Smooth muscle cell (in vitro differentiated cells): ENCODE measurements at regions not wholly inside any gene's neighbourhood (a gene's known extent, or its start where the extent isn't known, plus 50 kb on each side); places are given as distances from the start of the nearest gene placed in this dataset.
A peak's percentile ranks its signal among the peaks of the same experiment; 100 is the strongest.

Experiments used
- DNase-seq: peaks from one replicate; lab custom pipeline; 2025; ENCODE audit not compliant: unreplicated experiment; lab: John Stamatoyannopoulos, UW
- H2AFZ ChIP-seq: fragments of 200-600 bp; sonication (generic); 2 replicates; pipeline ENCODE4 v1.6.0; 2016; ENCODE audit warnings: antibody characterized with exemption, low read depth, mild to moderate bottlenecking
- H3F3A ChIP-seq: fragments of 200-600 bp; sonication (generic); 2 replicates; pipeline ENCODE4 v1.6.0; 2017; ENCODE audit warnings: antibody characterized with exemption, low read depth
- H3K27ac ChIP-seq: fragments of 200-600 bp; sonication (generic); 2 replicates; pipeline ENCODE4 v1.5.1; 2016; ENCODE audit warnings: low read depth, mild to moderate bottlenecking
- H3K27me3 ChIP-seq: fragments of 200-600 bp; sonication (generic); 2 replicates; pipeline ENCODE4 v1.6.1; 2016; ENCODE audit warnings: low read depth, mild to moderate bottlenecking
- H3K36me3 ChIP-seq: fragments of 200-600 bp; sonication (generic); 2 replicates; pipeline ENCODE4 v1.5.1; 2016; ENCODE audit warnings: low read depth
- H3K4me1 ChIP-seq: fragments of 200-600 bp; sonication (generic); 2 replicates; pipeline ENCODE4 v1.5.1; 2016; ENCODE audit warnings: low read depth
- H3K4me2 ChIP-seq: fragments of 200-600 bp; sonication (generic); 2 replicates; pipeline ENCODE4 v1.6.0; 2016; ENCODE audit warnings: mild to moderate bottlenecking
- H3K4me3 ChIP-seq: fragments of 200-600 bp; sonication (generic); 2 replicates; pipeline ENCODE4 v1.5.1; 2016; ENCODE audit warnings: mild to moderate bottlenecking
- H3K79me2 ChIP-seq: fragments of 200-600 bp; sonication (generic); 2 replicates; pipeline ENCODE4 v1.6.0; 2016; ENCODE audit warnings: low read depth, mild to moderate bottlenecking
- H3K9ac ChIP-seq: fragments of 200-600 bp; sonication (generic); 2 replicates; pipeline ENCODE4 v1.6.0; 2016; ENCODE audit warnings: low read depth
- H3K9me3 ChIP-seq: fragments of 200-600 bp; sonication (generic); replicated peaks from 2 replicates; pipeline ENCODE4 v1.5.1; 2016; ENCODE audit warnings: low read depth
- H4K20me1 ChIP-seq: fragments of 200-600 bp; sonication (generic); 2 replicates; pipeline ENCODE4 v1.6.0; 2016; ENCODE audit warnings: low read depth
- CTCF ChIP-seq: fragments of 200-600 bp; sonication (generic); IDR thresholded peaks from 2 replicates; pipeline ENCODE4 v1.5.1; 2017; ENCODE audit warnings: borderline replicate concordance, mild to moderate bottlenecking, antibody characterized with exemption; ENCODE audit not compliant: insufficient read depth, poor library complexity, severe bottlenecking
- WGBS: methylation state at CpG from one replicate; pipeline ENCODE4 v1.1.7; 2016; ENCODE audit warnings: low lambda C conversion rate; 5-methylcytosine and 5-hydroxymethylcytosine counted together

- Histone ChIP-seq H3K9ac (peak overlapping the region; percentile 23), H3K36me3 (no peaks in the 10 kb centered on the region), H2AFZ (peak overlapping the region; percentile 1), H3K27ac (peak overlapping the region; percentile 82), H3K79me2 (no peaks in the 10 kb centered on the region), H3K4me1 (peaks cover 8% of the 10 kb centered on the region), H3K27me3 (no peaks in the 10 kb centered on the region), H3K4me2 (peak overlapping the region; percentile 59), H4K20me1 (no peaks in the 10 kb centered on the region), H3K4me3 (no peak overlapping the region), H3F3A (peaks cover 16% of the 10 kb centered on the region), H3K9me3 (no peaks in the 10 kb centered on the region)
- no peak for DNase-seq
- no peak for TF ChIP-seq CTCF
- 0% methylated on average over 5 of the region's 5 CpGs for WGBS
Measured at GRCh38 chr5:9716838-9717281, 86.7 kb upstream of the TAS2R1 start.

DNA sequence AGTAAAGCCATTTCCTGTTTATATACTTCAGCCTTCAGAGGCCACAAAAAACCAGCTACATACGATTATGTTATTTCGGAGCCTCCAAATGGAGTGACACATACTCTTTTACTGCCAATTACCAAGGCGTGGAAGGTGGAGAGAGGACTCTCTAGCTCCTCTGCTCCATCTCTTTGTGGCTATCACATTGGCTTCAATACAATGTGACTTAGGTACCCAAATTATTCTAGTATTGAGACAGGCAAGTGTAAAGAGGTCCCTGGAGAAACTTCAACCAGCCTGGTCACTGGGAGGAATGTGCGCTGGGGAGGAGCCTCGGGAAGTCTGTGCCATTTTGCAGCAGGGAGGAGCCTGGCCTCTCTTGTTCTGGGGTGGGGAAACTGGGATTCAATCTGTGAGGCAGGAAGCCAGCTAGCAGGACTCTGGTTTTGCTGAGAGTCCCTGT lies 85.8 kb upstream of the TAS2R1 start:
- no peaks in the 10 kb centered on the region for H3K9me3 ChIP-seq
- H3K27me3 ChIP-seq: no peaks in the 10 kb centered on the region
- H3K36me3 ChIP-seq: no peaks in the 10 kb centered on the region
- peaks cover 16% of the 10 kb centered on the region for H3F3A ChIP-seq
- no peaks in the 10 kb centered on the region for H4K20me1 ChIP-seq
- H2AFZ ChIP-seq: peak overlapping the region; percentile 3
- H3K4me1 ChIP-seq: peaks cover 8% of the 10 kb centered on the region
- H3K79me2 ChIP-seq: no peaks in the 10 kb centered on the region
- no peak for DNase-seq
- no peak for TF ChIP-seq CTCF
- peak overlapping the region; percentile 82 for H3K27ac ChIP-seq
- WGBS: 22% methylated on average over 5 of the region's 5 CpGs
- H3K9ac ChIP-seq: peak overlapping the region; percentile 23
- H3K4me3 ChIP-seq: no peak overlapping the region
- peak overlapping the region; percentile 59 for H3K4me2 ChIP-seq

GRCh38 chr5:9713959-9714586 lies 83.9 kb upstream of the TAS2R1 start:
- Histone ChIP-seq H3K79me2 (no peaks in the 10 kb centered on the region), H3K9me3 (no peaks in the 10 kb centered on the region), H4K20me1 (no peaks in the 10 kb centered on the region), H3K4me1 (peaks cover 8% of the 10 kb centered on the region), H3F3A (peaks cover 16% of the 10 kb centered on the region), H3K9ac (no peak overlapping the region), H2AFZ (peak overlapping the region; percentile 76), H3K27me3 (no peaks in the 10 kb centered on the region), H3K27ac (peak overlapping the region; percentile 10), H3K4me2 (no peak overlapping the region), H3K36me3 (no peaks in the 10 kb centered on the region), H3K4me3 (no peak overlapping the region)
- no peak for DNase-seq
- 25% methylated on average over 4 of the region's 4 CpGs for WGBS
- no peak for TF ChIP-seq CTCF

DNA sequence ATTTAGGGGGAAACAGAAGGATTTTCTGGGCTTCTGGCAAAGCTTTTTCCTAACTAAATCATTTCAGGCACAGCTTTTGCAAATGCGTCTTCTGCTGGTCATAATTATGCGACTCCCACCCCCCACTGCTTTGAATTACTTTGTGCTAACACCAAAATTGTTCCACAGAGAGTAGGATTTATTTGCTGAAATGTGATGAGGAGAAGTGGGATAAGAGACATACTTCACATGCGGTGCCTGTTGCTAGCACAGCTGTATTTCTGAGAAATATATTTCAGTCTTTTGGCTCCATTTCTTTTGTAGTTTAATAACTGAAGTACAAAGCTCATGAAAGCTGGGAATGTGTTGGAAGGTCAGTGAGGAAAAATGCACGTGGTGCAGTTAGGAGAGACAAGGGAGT lies 83.2 kb upstream of the TAS2R1 start:
- 53% methylated on average over 4 of the region's 4 CpGs for WGBS
- no peaks in the 10 kb centered on the region for H4K20me1 ChIP-seq
- peak overlapping the region; percentile 88 for H2AFZ ChIP-seq
- H3K27me3 ChIP-seq: no peaks in the 10 kb centered on the region
- H3K4me1 ChIP-seq: peaks cover 8% of the 10 kb centered on the region
- H3K4me2 ChIP-seq: peak overlapping the region; percentile 22
- H3K36me3 ChIP-seq: no peaks in the 10 kb centered on the region
- H3K9me3 ChIP-seq: no peaks in the 10 kb centered on the region
- peaks cover 16% of the 10 kb centered on the region for H3F3A ChIP-seq
- H3K27ac ChIP-seq: peak overlapping the region; percentile 88
- H3K79me2 ChIP-seq: no peaks in the 10 kb centered on the region
- no peak for DNase-seq
- H3K9ac ChIP-seq: no peak overlapping the region
- TF ChIP-seq CTCF: no peak
- no peak overlapping the region for H3K4me3 ChIP-seq
